ENCODE measurements at regions not wholly inside any gene's neighbourhood (a gene's known extent, or its start where the extent isn't known, plus 50 kb on each side); places are given as distances from the start of the nearest gene placed in this dataset.

- Histone ChIP-seq H3K9me3 (ENCODE audit: low read depth) (no peaks in the 10 kb centered on the region), H3K79me2 (ENCODE audit: insufficient read depth) (no peaks in the 10 kb centered on the region), H3K27me3 (replicated peaks; ENCODE audit: insufficient read depth) (no peaks in the 10 kb centered on the region), H3K9me2 (ENCODE audit: insufficient read depth) (no peaks in the 10 kb centered on the region), H3K27ac (no peak overlapping the region), H3K4me2 (ENCODE audit: unreplicated experiment) (no peak overlapping the region), H3K4me3 (no peak overlapping the region), H2AFZ (no peak overlapping the region), H3K4me1 (ENCODE audit: insufficient read depth) (peaks cover 6% of the 10 kb centered on the region), H3K9ac (no peak overlapping the region), H4K20me1 (ENCODE audit: insufficient read depth) (no peaks in the 10 kb centered on the region), H3F3A (ENCODE audit: insufficient read depth) (peaks cover 9% of the 10 kb centered on the region), H3K36me3 (ENCODE audit: low read depth) (no peaks in the 10 kb centered on the region)
- TF ChIP-seq EZH2phosphoT487 (IDR thresholded peaks at IDR 0.05; ENCODE audit: insufficient read depth, low read depth): no peak
- TF ChIP-seq EZH2 (IDR thresholded peaks at IDR 0.05; ENCODE audit: insufficient read depth, poor library complexity, severe bottlenecking): no peak
- no peak for DNase-seq
- in situ Hi-C loops (cut with MboI): no loop called here
- 95 to 97% methylated on average over 4 of the region's 4 CpGs for WGBS, 2 experiments (ENCODE audit: low coverage in 1 of 2, low lambda C conversion rate in 2 of 2, missing lambda C conversion rate in 2 of 2)
These were observed 540.6 kb downstream of the EBF1 start for GRCh38 chr5:158559066-158559465.

GRCh38 chr5:158553962-158554336 is 545.8 kb downstream of the EBF1 start:
- DNase-seq: no peak
- Histone ChIP-seq H3K4me3 (no peak overlapping the region), H3K4me2 (ENCODE audit: unreplicated experiment) (peak overlapping the region; percentile 51), H3K27ac (peak overlapping the region; percentile 64), H3K4me1 (ENCODE audit: insufficient read depth) (peaks cover 18% of the 10 kb centered on the region), H3K9me3 (ENCODE audit: low read depth) (no peaks in the 10 kb centered on the region), H3F3A (ENCODE audit: insufficient read depth) (peaks cover 29% of the 10 kb centered on the region), H3K9me2 (ENCODE audit: insufficient read depth) (no peaks in the 10 kb centered on the region), H3K79me2 (ENCODE audit: insufficient read depth) (no peaks in the 10 kb centered on the region), H4K20me1 (ENCODE audit: insufficient read depth) (no peaks in the 10 kb centered on the region), H3K27me3 (replicated peaks; ENCODE audit: insufficient read depth) (no peaks in the 10 kb centered on the region), H2AFZ (peak overlapping the region; percentile 66), H3K9ac (no peak overlapping the region), H3K36me3 (ENCODE audit: low read depth) (no peaks in the 10 kb centered on the region)
- in situ Hi-C loops (cut with MboI): no loop called here
- no peak for TF ChIP-seq EZH2phosphoT487 (IDR thresholded peaks at IDR 0.05; ENCODE audit: insufficient read depth, low read depth)
- no peak for TF ChIP-seq EZH2 (IDR thresholded peaks at IDR 0.05; ENCODE audit: insufficient read depth, poor library complexity, severe bottlenecking)
- 42 to 43% methylated on average over 5 of the region's 5 CpGs for WGBS, 2 experiments (ENCODE audit: low coverage in 1 of 2, low lambda C conversion rate in 2 of 2, missing lambda C conversion rate in 2 of 2)

GRCh38 chr5:158553195-158553961 is 546.3 kb downstream of the EBF1 start:
- no peaks in the 10 kb centered on the region for H3K27me3 ChIP-seq (replicated peaks; ENCODE audit: insufficient read depth)
- H3K4me1 ChIP-seq (ENCODE audit: insufficient read depth): peaks cover 18% of the 10 kb centered on the region
- no peaks in the 10 kb centered on the region for H3K36me3 ChIP-seq (ENCODE audit: low read depth)
- peak overlapping the region; percentile 55 for H3K9ac ChIP-seq
- no peaks in the 10 kb centered on the region for H3K9me3 ChIP-seq (ENCODE audit: low read depth)
- peaks cover 29% of the 10 kb centered on the region for H3F3A ChIP-seq (ENCODE audit: insufficient read depth)
- H3K4me2 ChIP-seq (ENCODE audit: unreplicated experiment): peak overlapping the region; percentile 51
- no peaks in the 10 kb centered on the region for H3K9me2 ChIP-seq (ENCODE audit: insufficient read depth)
- H3K4me3 ChIP-seq: 0 out of 2 replicates have a peak overlapping the region, but pooled peaks have one; percentile 4
- peak overlapping the region; percentile 64 for H3K27ac ChIP-seq
- no peaks in the 10 kb centered on the region for H3K79me2 ChIP-seq (ENCODE audit: insufficient read depth)
- 3% methylated on average over 8 of the region's 8 CpGs for WGBS, 2 experiments (ENCODE audit: low coverage in 1 of 2, low lambda C conversion rate in 2 of 2, missing lambda C conversion rate in 2 of 2)
- TF ChIP-seq EZH2 (IDR thresholded peaks at IDR 0.05; ENCODE audit: insufficient read depth, poor library complexity, severe bottlenecking) (no peak), EZH2phosphoT487 (IDR thresholded peaks at IDR 0.05; ENCODE audit: insufficient read depth, low read depth) (no peak)
- no peaks in the 10 kb centered on the region for H4K20me1 ChIP-seq (ENCODE audit: insufficient read depth)
- peak overlapping the region; percentile 66 for H2AFZ ChIP-seq
- DNase-seq: peak; percentile 78
- in situ Hi-C loops (cut with MboI): no loop called here

- Histone ChIP-seq H3K4me1 (ENCODE audit: insufficient read depth) (peaks cover 18% of the 10 kb centered on the region), H3F3A (ENCODE audit: insufficient read depth) (peaks cover 29% of the 10 kb centered on the region), H2AFZ (no peak overlapping the region), H3K4me3 (no peak overlapping the region), H3K27ac (no peak overlapping the region), H3K4me2 (ENCODE audit: unreplicated experiment) (no peak overlapping the region), H3K79me2 (ENCODE audit: insufficient read depth) (no peaks in the 10 kb centered on the region), H3K9ac (no peak overlapping the region), H3K36me3 (ENCODE audit: low read depth) (no peaks in the 10 kb centered on the region), H3K9me2 (ENCODE audit: insufficient read depth) (no peaks in the 10 kb centered on the region), H3K9me3 (ENCODE audit: low read depth) (no peaks in the 10 kb centered on the region), H4K20me1 (ENCODE audit: insufficient read depth) (no peaks in the 10 kb centered on the region), H3K27me3 (replicated peaks; ENCODE audit: insufficient read depth) (no peaks in the 10 kb centered on the region)
- in situ Hi-C loops (cut with MboI): no loop called here
- TF ChIP-seq EZH2 (IDR thresholded peaks at IDR 0.05; ENCODE audit: insufficient read depth, poor library complexity, severe bottlenecking): no peak
- no peak for TF ChIP-seq EZH2phosphoT487 (IDR thresholded peaks at IDR 0.05; ENCODE audit: insufficient read depth, low read depth)
- DNase-seq: no peak
- WGBS, 2 experiments (ENCODE audit: low coverage in 1 of 2, low lambda C conversion rate in 2 of 2, missing lambda C conversion rate in 2 of 2): 41 to 47% methylated on average over 4 of the region's 4 CpGs
These were observed 547.5 kb downstream of the EBF1 start for GRCh38 chr5:158552241-158552640.

Data from GM23248 (cell line).